ENCODE measurements at regions not wholly inside any gene's neighbourhood (a gene's known extent, or its start where the extent isn't known, plus 50 kb on each side); places are given as distances from the start of the nearest gene placed in this dataset.
A peak's percentile ranks its signal among the peaks of the same experiment; 100 is the strongest.
"Not testable (repeated sequence)": the region's sequence is repeated elsewhere in the genome, so short reads cannot be mapped to it uniquely, and the experiment has no call there.

DNA sequence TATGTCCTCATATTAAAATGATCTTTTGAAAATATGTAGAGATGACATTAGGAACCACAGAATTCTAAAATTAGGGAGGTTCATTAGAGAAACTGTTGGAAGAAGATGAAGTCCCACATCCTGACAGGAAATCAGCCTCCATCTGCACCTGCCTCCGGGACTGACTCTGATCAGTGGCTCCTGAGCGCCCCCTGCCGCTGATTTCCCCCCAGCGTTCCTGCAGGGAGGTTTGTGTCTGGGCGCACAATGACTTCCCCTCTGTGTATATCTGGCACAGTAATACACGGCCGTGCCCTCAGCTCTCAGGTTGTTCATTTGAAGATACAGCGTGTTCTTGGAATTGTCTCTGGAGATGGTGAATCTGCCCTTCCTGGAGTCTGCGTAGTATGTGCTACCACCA lies 883.8 kb downstream of the TMEM121 start:
- TF ChIP-seq, protein P1, sequence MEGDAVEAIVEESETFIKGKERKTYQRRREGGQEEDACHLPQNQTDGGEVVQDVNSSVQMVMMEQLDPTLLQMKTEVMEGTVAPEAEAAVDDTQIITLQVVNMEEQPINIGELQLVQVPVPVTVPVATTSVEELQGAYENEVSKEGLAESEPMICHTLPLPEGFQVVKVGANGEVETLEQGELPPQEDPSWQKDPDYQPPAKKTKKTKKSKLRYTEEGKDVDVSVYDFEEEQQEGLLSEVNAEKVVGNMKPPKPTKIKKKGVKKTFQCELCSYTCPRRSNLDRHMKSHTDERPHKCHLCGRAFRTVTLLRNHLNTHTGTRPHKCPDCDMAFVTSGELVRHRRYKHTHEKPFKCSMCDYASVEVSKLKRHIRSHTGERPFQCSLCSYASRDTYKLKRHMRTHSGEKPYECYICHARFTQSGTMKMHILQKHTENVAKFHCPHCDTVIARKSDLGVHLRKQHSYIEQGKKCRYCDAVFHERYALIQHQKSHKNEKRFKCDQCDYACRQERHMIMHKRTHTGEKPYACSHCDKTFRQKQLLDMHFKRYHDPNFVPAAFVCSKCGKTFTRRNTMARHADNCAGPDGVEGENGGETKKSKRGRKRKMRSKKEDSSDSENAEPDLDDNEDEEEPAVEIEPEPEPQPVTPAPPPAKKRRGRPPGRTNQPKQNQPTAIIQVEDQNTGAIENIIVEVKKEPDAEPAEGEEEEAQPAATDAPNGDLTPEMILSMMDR (IDR thresholded peaks at IDR 0.05) = peak; percentile 56
- not testable (repeated sequence) for TF ChIP-seq EZH2 (IDR thresholded peaks at IDR 0.05; ENCODE audit: borderline replicate concordance, insufficient read depth, low read depth, low read length, poor library complexity, severe bottlenecking)
